Cardiac fibroblast (primary cell): ENCODE measurements at regions not wholly inside any gene's neighbourhood (a gene's known extent, or its start where the extent isn't known, plus 50 kb on each side); places are given as distances from the start of the nearest gene placed in this dataset.

ENCODE experiments used
- DNase-seq, 2 donors: peaks; one replicate each; pipeline versions ENCODE4 v3.0.0 to v3.0.0-alpha.2; 2010; ENCODE audit warnings: low read depth in 2 of 2
- H3K4me3 ChIP-seq, 2 donors: replicated peaks in 1 of 2; 1 replicate in 1 of 2; 2 replicates in 1 of 2; pipeline ENCODE4 v1.5.1; 2011; ENCODE audit warnings: low read depth in 2 of 2, low read length in 2 of 2, mild to moderate bottlenecking in 2 of 2, moderate library complexity in 1 of 2
- CTCF ChIP-seq: IDR thresholded peaks from one replicate; pipeline ENCODE4 v1.5.1; 2011; ENCODE audit warnings: low read depth, mild to moderate bottlenecking, low read length, inconsistent platforms

GRCh38 chr3:72482589-72483321, 365.5 kb downstream of the SHQ1 start:
- no peak for TF ChIP-seq CTCF
- H3K4me3 ChIP-seq = peak overlapping the region; percentile 6 to 34
- peak; percentile 84 for DNase-seq

GRCh38 chr3:72481542-72481941, 366.7 kb downstream of the SHQ1 start:
- no peak for TF ChIP-seq CTCF
- no peak for DNase-seq
- H3K4me3 ChIP-seq = no peak overlapping the region

- no peak for TF ChIP-seq CTCF
- no peak for DNase-seq
- H3K4me3 ChIP-seq = no peak overlapping the region
These were observed 367.9 kb downstream of the SHQ1 start for GRCh38 chr3:72480366-72480765.

- H3K4me3 ChIP-seq = no peak overlapping the region
- no peak for TF ChIP-seq CTCF
- no peak for DNase-seq
These were observed 368.5 kb downstream of the SHQ1 start for GRCh38 chr3:72479651-72480215.

GRCh38 chr3:72476139-72476483, 372.1 kb downstream of the SHQ1 start:
- H3K4me3 ChIP-seq = no peak overlapping the region
- no peak for DNase-seq
- TF ChIP-seq CTCF = no peak

GRCh38 chr3:72475258-72476138, 372.7 kb downstream of the SHQ1 start:
- no peak for DNase-seq
- no peak for TF ChIP-seq CTCF

More at GRCh38 chr3:72475258-72476138, 372.7 kb downstream of the SHQ1 start:
- no peak overlapping the region for H3K4me3 ChIP-seq
